Neural cell (in vitro differentiated cells): ENCODE measurements at regions not wholly inside any gene's neighbourhood (a gene's known extent, or its start where the extent isn't known, plus 50 kb on each side); places are given as distances from the start of the nearest gene placed in this dataset.

Source experiments
- H2AFZ ChIP-seq: fragments of 200-600, 300-800 bp; sonication (generic), shearing (Covaris generic); 2 replicates; pipeline ENCODE4 v1.6.0; 2014; ENCODE audit warnings: low read depth, mild to moderate bottlenecking, antibody characterized with exemption, low read length, moderate library complexity
- H3F3A ChIP-seq: fragments of 200-600 bp; shearing (Covaris generic); 2 replicates; pipeline ENCODE4 v1.6.1; 2016; ENCODE audit warnings: mild to moderate bottlenecking, moderate library complexity, mixed read lengths, antibody characterized with exemption, low read length; ENCODE audit not compliant: insufficient read depth, poor library complexity, severe bottlenecking
- H3K27ac ChIP-seq: fragments of 200-600, 300-800 bp; sonication (generic), shearing (Covaris generic); 2 replicates; pipeline ENCODE4 v1.5.1; 2014; ENCODE audit warnings: mild to moderate bottlenecking, low read length, moderate library complexity
- H3K27me3 ChIP-seq: fragments of 300-800, 200-600 bp; sonication (generic), shearing (Covaris generic); 2 replicates; pipeline ENCODE4 v1.6.0; 2014; ENCODE audit warnings: mild to moderate bottlenecking, low read depth, low read length, moderate library complexity; ENCODE audit not compliant: insufficient read depth
- H3K36me3 ChIP-seq: fragments of 300-800, 200-600 bp; sonication (generic), shearing (Covaris generic); 2 replicates; pipeline ENCODE4 v1.5.1; 2014; ENCODE audit warnings: mild to moderate bottlenecking, antibody characterized with exemption, low read length, moderate library complexity; ENCODE audit not compliant: insufficient read depth
- H3K4me2 ChIP-seq: fragments of 300-800, 200-600 bp; sonication (generic), shearing (Covaris generic); 2 replicates; pipeline ENCODE4 v1.6.0; 2014; ENCODE audit warnings: mild to moderate bottlenecking, low read length
- H3K4me3 ChIP-seq: fragments of 300-800, 200-600 bp; sonication (generic), shearing (Covaris generic); 2 replicates; pipeline ENCODE4 v1.5.1; 2014; ENCODE audit warnings: mild to moderate bottlenecking, low read length, moderate library complexity
- H3K79me2 ChIP-seq: fragments of 200-600 bp; shearing (Covaris generic); replicated peaks from 2 replicates; pipeline ENCODE4 v1.6.0; 2014; ENCODE audit warnings: mild to moderate bottlenecking, low read length, moderate library complexity; ENCODE audit not compliant: insufficient read depth
- H3K9ac ChIP-seq: fragments of 300-800, 200-600 bp; sonication (generic), shearing (Covaris generic); 2 replicates; pipeline ENCODE4 v1.6.1; 2016; ENCODE audit warnings: mild to moderate bottlenecking, low read length, mixed read lengths
- H3K9me2 ChIP-seq: fragments of 200-600 bp; shearing (Covaris generic); 2 replicates; pipeline ENCODE4 v1.6.1; 2016; ENCODE audit warnings: mild to moderate bottlenecking, low read length, mixed read lengths; ENCODE audit not compliant: insufficient read depth
- H3K9me3 ChIP-seq: fragments of 200-600, 300-800 bp; sonication (generic), shearing (Covaris generic); 2 replicates; pipeline ENCODE4 v1.6.1; 2016; ENCODE audit warnings: mild to moderate bottlenecking, mixed run types, low read length, moderate library complexity, mixed read lengths
- H4K20me1 ChIP-seq: fragments of 200-600 bp; shearing (Covaris generic); 2 replicates; pipeline ENCODE4 v1.6.1; 2016; ENCODE audit warnings: mild to moderate bottlenecking, mixed run types; ENCODE audit not compliant: insufficient read depth
- EP300 ChIP-seq: fragments of 450-650 bp; conservative IDR thresholded peaks from 2 replicates; pipeline ENCODE4 v1.6.1; 2014; ENCODE audit warnings: antibody characterized with exemption, mild to moderate bottlenecking, moderate library complexity; ENCODE audit not compliant: poor library complexity, severe bottlenecking
- EZH2 ChIP-seq: fragments of 200-600, 300-800 bp; shearing (Covaris generic), sonication (generic); IDR thresholded peaks from 2 replicates; pipeline ENCODE4 v1.6.1; 2014; ENCODE audit warnings: antibody characterized with exemption, low read length, borderline replicate concordance, mild to moderate bottlenecking; ENCODE audit not compliant: insufficient read depth, poor library complexity, severe bottlenecking
- MXI1 ChIP-seq: fragments of 450-650 bp; conservative IDR thresholded peaks from 2 replicates; pipeline ENCODE4 v1.6.1; 2014; ENCODE audit warnings: antibody characterized with exemption, mild to moderate bottlenecking; ENCODE audit not compliant: poor library complexity, severe bottlenecking
- POLR2AphosphoS5 ChIP-seq: IDR thresholded peaks from 2 replicates; pipeline ENCODE4 v1.6.1; 2012
- RAD21 ChIP-seq: fragments of 450-650 bp; conservative IDR thresholded peaks from 2 replicates; pipeline ENCODE4 v1.6.1; 2014; ENCODE audit warnings: antibody characterized with exemption, mild to moderate bottlenecking, moderate library complexity
- SMC3 ChIP-seq: fragments of 450-650 bp; conservative IDR thresholded peaks from 2 replicates; pipeline ENCODE4 v1.6.1; 2014; ENCODE audit warnings: antibody characterized with exemption, mild to moderate bottlenecking, moderate library complexity; ENCODE audit not compliant: poor library complexity
- TAF1 ChIP-seq: IDR thresholded peaks from 2 replicates; pipeline ENCODE4 v1.6.1; 2012; ENCODE audit warnings: low read depth
- TF ChIP-seq, protein P1 (sequence below): IDR thresholded peaks from 2 replicates; pipeline ENCODE4 v1.6.1; 2012; ENCODE audit warnings: borderline replicate concordance
- TF ChIP-seq, protein P2 (sequence below): fragments of 450-650 bp; IDR thresholded peaks from 2 replicates; pipeline ENCODE4 v1.5.1; 2014; ENCODE audit warnings: antibody characterized with exemption, mild to moderate bottlenecking, moderate library complexity; ENCODE audit not compliant: poor library complexity, severe bottlenecking

DNA sequence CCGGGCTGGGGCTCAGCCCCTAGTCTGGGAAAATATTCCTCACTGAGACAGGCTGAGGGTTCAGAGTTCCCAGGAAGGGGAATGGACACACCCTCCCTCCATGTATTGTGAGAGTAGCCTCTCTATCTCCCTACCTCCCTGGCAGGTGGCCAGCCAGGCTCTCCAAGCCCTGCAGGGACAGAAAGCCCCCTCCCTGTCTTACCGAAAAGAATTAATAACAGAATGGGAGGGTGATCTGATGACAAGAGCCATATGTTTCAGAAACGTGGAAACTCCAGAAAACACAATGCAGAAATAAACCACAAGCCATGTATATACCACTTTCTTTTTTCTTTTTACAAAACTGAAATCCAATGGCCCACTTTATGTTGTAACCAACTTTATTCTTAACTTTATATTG is 140.0 kb downstream of the CHST1 start:
- H3K27me3 ChIP-seq, result no peaks in the 10 kb centered on the region
- no peak overlapping the region for H3K27ac ChIP-seq
- H3K36me3 ChIP-seq, result no peaks in the 10 kb centered on the region
- no peaks in the 10 kb centered on the region for H3K9me2 ChIP-seq
- no peaks in the 10 kb centered on the region for H4K20me1 ChIP-seq
- H3F3A ChIP-seq, result no peaks in the 10 kb centered on the region
- H3K9me3 ChIP-seq, result no peaks in the 10 kb centered on the region
- no peaks in the 10 kb centered on the region for H3K79me2 ChIP-seq
- TF ChIP-seq, protein P1, sequence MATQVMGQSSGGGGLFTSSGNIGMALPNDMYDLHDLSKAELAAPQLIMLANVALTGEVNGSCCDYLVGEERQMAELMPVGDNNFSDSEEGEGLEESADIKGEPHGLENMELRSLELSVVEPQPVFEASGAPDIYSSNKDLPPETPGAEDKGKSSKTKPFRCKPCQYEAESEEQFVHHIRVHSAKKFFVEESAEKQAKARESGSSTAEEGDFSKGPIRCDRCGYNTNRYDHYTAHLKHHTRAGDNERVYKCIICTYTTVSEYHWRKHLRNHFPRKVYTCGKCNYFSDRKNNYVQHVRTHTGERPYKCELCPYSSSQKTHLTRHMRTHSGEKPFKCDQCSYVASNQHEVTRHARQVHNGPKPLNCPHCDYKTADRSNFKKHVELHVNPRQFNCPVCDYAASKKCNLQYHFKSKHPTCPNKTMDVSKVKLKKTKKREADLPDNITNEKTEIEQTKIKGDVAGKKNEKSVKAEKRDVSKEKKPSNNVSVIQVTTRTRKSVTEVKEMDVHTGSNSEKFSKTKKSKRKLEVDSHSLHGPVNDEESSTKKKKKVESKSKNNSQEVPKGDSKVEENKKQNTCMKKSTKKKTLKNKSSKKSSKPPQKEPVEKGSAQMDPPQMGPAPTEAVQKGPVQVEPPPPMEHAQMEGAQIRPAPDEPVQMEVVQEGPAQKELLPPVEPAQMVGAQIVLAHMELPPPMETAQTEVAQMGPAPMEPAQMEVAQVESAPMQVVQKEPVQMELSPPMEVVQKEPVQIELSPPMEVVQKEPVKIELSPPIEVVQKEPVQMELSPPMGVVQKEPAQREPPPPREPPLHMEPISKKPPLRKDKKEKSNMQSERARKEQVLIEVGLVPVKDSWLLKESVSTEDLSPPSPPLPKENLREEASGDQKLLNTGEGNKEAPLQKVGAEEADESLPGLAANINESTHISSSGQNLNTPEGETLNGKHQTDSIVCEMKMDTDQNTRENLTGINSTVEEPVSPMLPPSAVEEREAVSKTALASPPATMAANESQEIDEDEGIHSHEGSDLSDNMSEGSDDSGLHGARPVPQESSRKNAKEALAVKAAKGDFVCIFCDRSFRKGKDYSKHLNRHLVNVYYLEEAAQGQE, result no peak
- TF ChIP-seq POLR2AphosphoS5 (no peak), EZH2 (no peak), TAF1 (no peak), SMC3 (no peak), EP300 (no peak)
- TF ChIP-seq, protein P2, sequence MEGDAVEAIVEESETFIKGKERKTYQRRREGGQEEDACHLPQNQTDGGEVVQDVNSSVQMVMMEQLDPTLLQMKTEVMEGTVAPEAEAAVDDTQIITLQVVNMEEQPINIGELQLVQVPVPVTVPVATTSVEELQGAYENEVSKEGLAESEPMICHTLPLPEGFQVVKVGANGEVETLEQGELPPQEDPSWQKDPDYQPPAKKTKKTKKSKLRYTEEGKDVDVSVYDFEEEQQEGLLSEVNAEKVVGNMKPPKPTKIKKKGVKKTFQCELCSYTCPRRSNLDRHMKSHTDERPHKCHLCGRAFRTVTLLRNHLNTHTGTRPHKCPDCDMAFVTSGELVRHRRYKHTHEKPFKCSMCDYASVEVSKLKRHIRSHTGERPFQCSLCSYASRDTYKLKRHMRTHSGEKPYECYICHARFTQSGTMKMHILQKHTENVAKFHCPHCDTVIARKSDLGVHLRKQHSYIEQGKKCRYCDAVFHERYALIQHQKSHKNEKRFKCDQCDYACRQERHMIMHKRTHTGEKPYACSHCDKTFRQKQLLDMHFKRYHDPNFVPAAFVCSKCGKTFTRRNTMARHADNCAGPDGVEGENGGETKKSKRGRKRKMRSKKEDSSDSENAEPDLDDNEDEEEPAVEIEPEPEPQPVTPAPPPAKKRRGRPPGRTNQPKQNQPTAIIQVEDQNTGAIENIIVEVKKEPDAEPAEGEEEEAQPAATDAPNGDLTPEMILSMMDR, result no peak
- no peak overlapping the region for H3K4me2 ChIP-seq
- H3K4me3 ChIP-seq, result no peak overlapping the region
- no peak overlapping the region for H2AFZ ChIP-seq
- no peak overlapping the region for H3K9ac ChIP-seq

DNA sequence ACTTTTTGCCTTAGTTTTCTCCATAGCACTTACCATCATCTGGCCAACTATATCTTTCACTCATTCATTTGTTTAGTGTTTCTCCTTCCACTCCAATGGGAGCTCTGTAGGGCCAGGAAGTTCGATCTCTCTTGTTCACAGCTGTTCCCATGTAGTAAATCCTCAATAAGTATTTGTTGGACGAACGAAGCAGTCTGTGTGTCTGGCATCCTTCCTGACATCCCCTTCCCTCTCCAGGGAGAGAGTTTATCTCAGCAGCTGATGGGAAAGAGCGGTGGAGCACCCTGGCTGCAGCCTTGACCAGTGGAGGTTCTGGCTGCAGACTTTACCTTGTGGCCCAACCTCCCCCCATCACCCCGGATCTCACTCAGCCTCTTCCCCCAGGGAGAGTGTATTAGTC is 141.7 kb downstream of the CHST1 start:
- no peak for TF ChIP-seq SMC3
- no peak for TF ChIP-seq TAF1
- no peak for TF ChIP-seq EP300
- TF ChIP-seq, protein P1, result no peak
- TF ChIP-seq MXI1, result no peak
- TF ChIP-seq EZH2, result no peak
- TF ChIP-seq POLR2AphosphoS5, result no peak
- TF ChIP-seq RAD21, result no peak
- TF ChIP-seq, protein P2, result no peak
- H3K9me3 ChIP-seq, result no peaks in the 10 kb centered on the region
- no peak overlapping the region for H3K4me3 ChIP-seq
- no peaks in the 10 kb centered on the region for H3K79me2 ChIP-seq
- no peaks in the 10 kb centered on the region for H3K27me3 ChIP-seq
- H3K27ac ChIP-seq, result no peak overlapping the region
- no peaks in the 10 kb centered on the region for H3K36me3 ChIP-seq
- no peaks in the 10 kb centered on the region for H3K9me2 ChIP-seq
- H4K20me1 ChIP-seq, result no peaks in the 10 kb centered on the region
- no peak overlapping the region for H3K4me2 ChIP-seq
- no peak overlapping the region for H3K9ac ChIP-seq
- no peak overlapping the region for H2AFZ ChIP-seq
- no peaks in the 10 kb centered on the region for H3F3A ChIP-seq
